IMR-90 (cell line): ENCODE measurements at regions not wholly inside any gene's neighbourhood (a gene's known extent, or its start where the extent isn't known, plus 50 kb on each side); places are given as distances from the start of the nearest gene placed in this dataset.

Source experiments
- ATAC-seq: fragments of 200-7000 bp; cut with Tn5 transposase; 2 replicates; pipeline ENCODE4 v1.9.1; 2020; ENCODE audit warnings: low read depth, mild to moderate bottlenecking, moderate library complexity
- BruUV-seq: library from RNA; stranded (reverse); fragments of 400-500 nt; replicated peaks from 2 replicates; lab custom pipeline; 2021; lab: Mats Ljungman, UMichigan
- CTCF ChIA-PET: fragments of 300-600 bp; formaldehyde crosslinking; extraction: SDS; loops from one replicate; lab custom pipeline; 2021; ENCODE audit warnings: antibody characterized with exemption; lab: Yijun Ruan, JAX
- POLR2A ChIA-PET: fragments of 300-600 bp; sonication (Branson Sonifier 250); formaldehyde crosslinking; loops from one replicate; lab custom pipeline; 2022; ENCODE audit warnings: antibody characterized with exemption; ENCODE audit not compliant: unreplicated experiment; lab: Charles Lee
- DNase-seq: peaks from one replicate; pipeline ENCODE4 v3.0.0; 2013
- H2AFZ ChIP-seq: replicated peaks from 2 replicates; pipeline ENCODE3; 2013; ENCODE audit warnings: low read length, mild to moderate bottlenecking; ENCODE audit not compliant: poor library complexity
- H2AK5ac ChIP-seq: 2 replicates; pipeline ENCODE4 v1.6.1; 2013; ENCODE audit warnings: low read depth, low read length, inconsistent platforms
- H2AK9ac ChIP-seq: replicated peaks from 2 replicates; pipeline ENCODE3; 2013; ENCODE audit warnings: mild to moderate bottlenecking, low read depth, low read length, moderate library complexity; ENCODE audit not compliant: poor library complexity
- H2BK120ac ChIP-seq: 2 replicates; pipeline ENCODE4 v1.6.1; 2013; ENCODE audit warnings: low read depth, low read length, inconsistent platforms
- H2BK15ac ChIP-seq: 3 replicates; pipeline ENCODE4 v1.6.1; 2013; ENCODE audit warnings: low read depth, low read length, inconsistent platforms
- H2BK20ac ChIP-seq: 2 replicates; pipeline ENCODE4 v1.6.1; 2013; ENCODE audit warnings: low read depth, mild to moderate bottlenecking, inconsistent platforms, low read length, moderate library complexity
- H2BK5ac ChIP-seq: 2 replicates; pipeline ENCODE4 v1.6.1; 2013; ENCODE audit warnings: mild to moderate bottlenecking, low read depth, low read length, inconsistent platforms; ENCODE audit not compliant: poor library complexity, severe bottlenecking
- H3K14ac ChIP-seq: replicated peaks from 2 replicates; pipeline ENCODE4 v1.6.1; 2013; ENCODE audit warnings: low read depth, low read length, inconsistent platforms
- H3K18ac ChIP-seq: 2 replicates; pipeline ENCODE4 v1.6.1; 2013; ENCODE audit warnings: low read depth, low read length, control low read depth
- H3K23ac ChIP-seq: 2 replicates; pipeline ENCODE4 v1.6.1; 2013; ENCODE audit warnings: low read depth, low read length, inconsistent platforms
- H3K27ac ChIP-seq: 2 replicates; pipeline ENCODE4 v1.5.1; 2013; ENCODE audit warnings: mild to moderate bottlenecking, control low read depth, low read length; ENCODE audit not compliant: insufficient read depth
- H3K27me3 ChIP-seq: 2 replicates; pipeline ENCODE4 v1.6.1; 2013; ENCODE audit warnings: low read length; ENCODE audit not compliant: control insufficient read depth, insufficient read depth
- H3K36me3 ChIP-seq: 2 replicates; pipeline ENCODE4 v1.6.1; 2013; ENCODE audit warnings: low read length, mixed read lengths; ENCODE audit not compliant: control insufficient read depth, insufficient read depth
- H3K4ac ChIP-seq: 2 replicates; pipeline ENCODE4 v1.6.1; 2013; ENCODE audit warnings: low read depth, low read length, inconsistent platforms
- H3K4me1 ChIP-seq: 2 replicates; pipeline ENCODE4 v1.6.1; 2013; ENCODE audit warnings: low read length, mixed read lengths; ENCODE audit not compliant: control insufficient read depth, insufficient read depth
- H3K4me2 ChIP-seq: 2 replicates; pipeline ENCODE4 v1.6.1; 2013; ENCODE audit warnings: low read depth, mild to moderate bottlenecking, control low read depth, low read length, moderate library complexity
- H3K4me3 ChIP-seq: 2 replicates; pipeline ENCODE4 v1.5.1; 2013; ENCODE audit warnings: low read depth, mild to moderate bottlenecking, control low read depth, low read length, moderate library complexity; ENCODE audit not compliant: insufficient read depth
- H3K56ac ChIP-seq: 2 replicates; pipeline ENCODE4 v1.6.1; 2013; ENCODE audit warnings: low read length, inconsistent platforms; ENCODE audit not compliant: insufficient read depth; ENCODE audit errors: extremely low read depth
- H3K79me1 ChIP-seq, 2 experiments: 2 replicates each; pipeline ENCODE4 v1.6.1; 2013; ENCODE audit warnings: low read length in 2 of 2, inconsistent platforms in 1 of 2, low read depth in 1 of 2
- H3K9ac ChIP-seq: 2 replicates; pipeline ENCODE4 v1.6.1; 2013; ENCODE audit warnings: low read depth, low read length, control low read depth
- H3K9me1 ChIP-seq: 2 replicates; pipeline ENCODE4 v1.6.1; 2013; ENCODE audit warnings: low read length, inconsistent platforms; ENCODE audit not compliant: insufficient read depth
- H3K9me3 ChIP-seq: 2 replicates; pipeline ENCODE4 v1.6.1; 2013; ENCODE audit warnings: low read length; ENCODE audit not compliant: control insufficient read depth, insufficient read depth
- H4K20me1 ChIP-seq: 2 replicates; pipeline ENCODE4 v1.6.1; 2013; ENCODE audit warnings: low read length, inconsistent platforms; ENCODE audit not compliant: insufficient read depth
- H4K5ac ChIP-seq: 2 replicates; pipeline ENCODE4 v1.6.1; 2013; ENCODE audit warnings: mild to moderate bottlenecking, low read depth, low read length, control low read depth
- H4K8ac ChIP-seq, 2 experiments: 2 replicates each; pipeline ENCODE4 v1.6.1; 2013; ENCODE audit warnings: low read depth in 2 of 2, low read length in 2 of 2, control low read depth in 1 of 2, inconsistent platforms in 1 of 2
- H4K91ac ChIP-seq: 2 replicates; pipeline ENCODE4 v1.6.1; 2013; ENCODE audit warnings: low read depth, low read length, inconsistent platforms; ENCODE audit not compliant: insufficient read depth
- BHLHE40 ChIP-seq: fragments of 150-350 bp; IDR thresholded peaks from 2 replicates; pipeline ENCODE4 v1.6.1; 2016; ENCODE audit warnings: mild to moderate bottlenecking, low read depth, low read length
- CEBPB ChIP-seq: IDR thresholded peaks from 2 replicates; pipeline ENCODE4 v1.6.1; 2012; ENCODE audit warnings: low read depth, low read length, improper control_type of control experiment
- CHD1 ChIP-seq: IDR thresholded peaks from 2 replicates; pipeline ENCODE4 v1.6.1; 2012; ENCODE audit warnings: low read depth, low read length, improper control_type of control experiment
- CTCF ChIP-seq: conservative IDR thresholded peaks from 2 replicates; pipeline ENCODE4 v1.5.1; 2012; ENCODE audit warnings: mild to moderate bottlenecking, low read depth, low read length, improper control_type of control experiment
- ELK1 ChIP-seq: fragments of 150-350 bp; IDR thresholded peaks from 2 replicates; pipeline ENCODE4 v1.6.1; 2016; ENCODE audit warnings: low read depth, mild to moderate bottlenecking, low read length, moderate library complexity, borderline replicate concordance
- FOS ChIP-seq: fragments of 150-350 bp; IDR thresholded peaks from 2 replicates; pipeline ENCODE4 v1.6.1; 2016; ENCODE audit warnings: low read depth, low read length
- MAFK ChIP-seq: IDR thresholded peaks from 2 replicates; pipeline ENCODE4 v1.6.1; 2012; ENCODE audit warnings: low read depth, low read length, improper control_type of control experiment
- MAZ ChIP-seq: IDR thresholded peaks from 2 replicates; pipeline ENCODE4 v1.6.1; 2012; ENCODE audit warnings: low read depth, mild to moderate bottlenecking, low read length, improper control_type of control experiment, moderate library complexity, borderline replicate concordance
- NFE2L2 ChIP-seq: fragments of 150-350 bp; IDR thresholded peaks from 2 replicates; pipeline ENCODE4 v1.6.1; 2016; ENCODE audit warnings: low read depth, mild to moderate bottlenecking, low read length
- POLR2A ChIP-seq: IDR thresholded peaks from 2 replicates; pipeline ENCODE4 v1.6.1; 2012; ENCODE audit warnings: mild to moderate bottlenecking, low read depth, low read length
- RAD21 ChIP-seq: IDR thresholded peaks from 2 replicates; pipeline ENCODE4 v1.6.1; 2012; ENCODE audit warnings: low read length, improper control_type of control experiment
- RCOR1 ChIP-seq: IDR thresholded peaks from 2 replicates; pipeline ENCODE4 v1.6.1; 2012; ENCODE audit warnings: mild to moderate bottlenecking, low read length, improper control_type of control experiment; ENCODE audit not compliant: insufficient replicate concordance
- RFX5 ChIP-seq: IDR thresholded peaks from 2 replicates; pipeline ENCODE4 v1.8.0; 2012; ENCODE audit warnings: low read depth, mild to moderate bottlenecking, low read length, moderate library complexity
- SMC3 ChIP-seq: fragments of 150-350 bp; IDR thresholded peaks from 2 replicates; pipeline ENCODE4 v1.6.1; 2016; ENCODE audit warnings: low read depth, mild to moderate bottlenecking, antibody characterized with exemption, low read length, moderate library complexity
- USF2 ChIP-seq: fragments of 150-350 bp; IDR thresholded peaks from 2 replicates; pipeline ENCODE4 v1.6.1; 2017; ENCODE audit warnings: mild to moderate bottlenecking, antibody characterized with exemption, low read length, low read depth
- WGBS, 2 experiments: methylation state at CpG; one replicate each; pipeline versions ENCODE4 v1.1.5 to v1.1.7; 2013; ENCODE audit warnings: missing lambda C conversion rate in 2 of 2; ENCODE audit not compliant: insufficient read length in 1 of 2; ENCODE audit errors: extremely low coverage in 2 of 2; 5-methylcytosine and 5-hydroxymethylcytosine counted together
- dilution Hi-C: fragments of 300-500 bp; cut with HindIII; formaldehyde crosslinking; loops from one replicate; pipeline ENCODE4 v1.14.3; 2018; ENCODE audit warnings: low sequenced_read_pairs; ENCODE audit not compliant: unreplicated experiment
- in situ Hi-C: fragments of 300-500 bp; cut with MboI; formaldehyde crosslinking; loops from 3 replicates; pipeline ENCODE4 v1.14.3; 2019; ENCODE audit warnings: low sequenced_read_pairs, inconsistent platforms, mixed read lengths
- intact Hi-C: fragments of 100-400 bp; cut with micrococcal nuclease; formaldehyde crosslinking; loops from 2 replicates; pipeline ENCODE4 v1.10.0; 2022

- Histone ChIP-seq H2AFZ (no peak overlapping the region), H3K9ac (no peak overlapping the region), H2BK20ac (no peak overlapping the region), H3K27me3 (no peaks in the 10 kb centered on the region), H3K4me3 (no peak overlapping the region), H2BK120ac (no peak overlapping the region), H3K9me3 (peaks cover 2% of the 10 kb centered on the region; the same call in 1 of the 2 replicates), H3K36me3 (no peaks in the 10 kb centered on the region), H3K14ac (no peak overlapping the region), H4K8ac (no peak overlapping the region), H3K27ac (no peak overlapping the region), H4K5ac (no peak overlapping the region), H3K79me1 (no peaks in the 10 kb centered on the region), H2BK5ac (no peak overlapping the region), H3K23ac (no peak overlapping the region), H4K20me1 (no peaks in the 10 kb centered on the region), H2AK9ac (no peak overlapping the region), H2AK5ac (no peak overlapping the region), H2BK15ac (no peak overlapping the region), H3K56ac (no peak overlapping the region), H3K4ac (no peak overlapping the region), H3K18ac (no peak overlapping the region), H3K4me2 (no peak overlapping the region), H3K4me1 (no peaks in the 10 kb centered on the region), H4K91ac (no peak overlapping the region), H3K9me1 (no peaks in the 10 kb centered on the region)
- 0% methylated on average over 1 of the region's 2 CpGs; no CpG with 5 or more reads in 1 of the 2 experiments for WGBS, 2 experiments
- intact Hi-C loops (no loop called here), in situ Hi-C loops (no loop called here), dilution Hi-C loops (no loop called here)
- ChIA-PET CTCF (no interaction called here), POLR2A (no interaction called here)
- no peak for ATAC-seq
- BruUV-seq: no TSS peak
- DNase-seq: no peak
- no peak for TF ChIP-seq FOS
- TF ChIP-seq MAFK: no peak
- no peak for TF ChIP-seq BHLHE40
- TF ChIP-seq RAD21: no peak
- no peak for TF ChIP-seq MAZ
- no peak for TF ChIP-seq NFE2L2
- TF ChIP-seq CTCF: no peak
- TF ChIP-seq CHD1: no peak
- TF ChIP-seq CEBPB: no peak
- no peak for TF ChIP-seq RFX5
- TF ChIP-seq SMC3: no peak
- TF ChIP-seq RCOR1: no peak
- no peak for TF ChIP-seq USF2
- TF ChIP-seq POLR2A: no peak
- TF ChIP-seq ELK1: no peak
Observed at GRCh38 chr2:139045524-139045923, 265.3 kb upstream of the NXPH2 start.
